Hepatocyte (in vitro differentiated cells): ENCODE measurements at regions not wholly inside any gene's neighbourhood (a gene's known extent, or its start where the extent isn't known, plus 50 kb on each side); places are given as distances from the start of the nearest gene placed in this dataset.

ENCODE experiments used
- DNase-seq: peaks from one replicate; pipeline ENCODE4 v3.0.0-alpha.2; 2016; ENCODE audit warnings: low spot score
- H2AFZ ChIP-seq: fragments of 200-600 bp; sonication (generic); 2 replicates; pipeline ENCODE4 v1.6.0; 2016; ENCODE audit warnings: antibody characterized with exemption, mild to moderate bottlenecking
- H3K27ac ChIP-seq: fragments of 200-600 bp; sonication (generic); 2 replicates; pipeline ENCODE4 v1.5.1; 2016; ENCODE audit warnings: mild to moderate bottlenecking
- H3K27me3 ChIP-seq: fragments of 200-600 bp; sonication (generic); 2 replicates; pipeline ENCODE4 v1.6.1; 2016
- H3K36me3 ChIP-seq: fragments of 200-600 bp; sonication (generic); replicated peaks from 2 replicates; pipeline ENCODE4 v1.5.1; 2016; ENCODE audit warnings: low read depth; ENCODE audit not compliant: insufficient read depth
- H3K4me1 ChIP-seq: fragments of 200-600 bp; sonication (generic); 2 replicates; pipeline ENCODE4 v1.5.1; 2016; ENCODE audit warnings: mild to moderate bottlenecking, moderate library complexity; ENCODE audit not compliant: insufficient read depth
- H3K4me2 ChIP-seq: fragments of 200-600 bp; sonication (generic); 2 replicates; pipeline ENCODE4 v1.6.0; 2016
- H3K4me3 ChIP-seq: fragments of 200-600 bp; sonication (generic); 2 replicates; pipeline ENCODE4 v1.5.1; 2016; ENCODE audit warnings: mild to moderate bottlenecking
- H3K79me2 ChIP-seq: fragments of 200-600 bp; sonication (generic); 2 replicates; pipeline ENCODE4 v1.6.0; 2017; ENCODE audit warnings: mild to moderate bottlenecking
- H3K9me2 ChIP-seq: fragments of 200-600 bp; sonication (generic); replicated peaks from 2 replicates; pipeline ENCODE4 v1.6.0; 2017; ENCODE audit warnings: mild to moderate bottlenecking; ENCODE audit not compliant: insufficient read depth
- H3K9me3 ChIP-seq: fragments of 200-600 bp; sonication (generic); 2 replicates; pipeline ENCODE4 v1.5.1; 2016; ENCODE audit warnings: low read depth, mild to moderate bottlenecking
- H4K20me1 ChIP-seq: fragments of 200-600 bp; sonication (generic); 2 replicates; pipeline ENCODE4 v1.6.0; 2016; ENCODE audit warnings: mild to moderate bottlenecking; ENCODE audit not compliant: insufficient read depth, poor library complexity, severe bottlenecking
- EZH2 ChIP-seq: fragments of 200-600 bp; sonication (generic); IDR thresholded peaks from 2 replicates; pipeline ENCODE4 v1.6.1; 2016; ENCODE audit warnings: antibody characterized with exemption, mild to moderate bottlenecking, borderline replicate concordance
- EZH2phosphoT487 ChIP-seq: fragments of 200-600 bp; sonication (generic); IDR thresholded peaks from one replicate; pipeline ENCODE4 v1.6.1; 2018; ENCODE audit warnings: antibody characterized with exemption, mild to moderate bottlenecking, low read depth, moderate library complexity; ENCODE audit not compliant: unreplicated experiment, severe bottlenecking
- WGBS: methylation state at CpG from one replicate; pipeline ENCODE4 v1.1.6; 2016; ENCODE audit warnings: low lambda C conversion rate; ENCODE audit errors: missing lambda C conversion rate; 5-methylcytosine and 5-hydroxymethylcytosine counted together
- TF ChIP-seq, protein P1 (sequence below): fragments of 200-600 bp; sonication (generic); IDR thresholded peaks from 2 replicates; pipeline ENCODE4 v1.5.1; 2016; ENCODE audit warnings: antibody characterized with exemption, mild to moderate bottlenecking; ENCODE audit not compliant: poor library complexity

GRCh38 chr1:38746402-38746935 is 113.1 kb downstream of the RRAGC start:
- H4K20me1 ChIP-seq, result no peaks in the 10 kb centered on the region
- 76% methylated on average over 6 of the region's 6 CpGs for WGBS
- H3K27me3 ChIP-seq, result no peaks in the 10 kb centered on the region
- no peak overlapping the region for H2AFZ ChIP-seq
- no peaks in the 10 kb centered on the region for H3K9me2 ChIP-seq
- H3K79me2 ChIP-seq, result no peaks in the 10 kb centered on the region
- H3K9me3 ChIP-seq, result no peaks in the 10 kb centered on the region
- TF ChIP-seq EZH2 (no peak), EZH2phosphoT487 (no peak)
- TF ChIP-seq, protein P1, sequence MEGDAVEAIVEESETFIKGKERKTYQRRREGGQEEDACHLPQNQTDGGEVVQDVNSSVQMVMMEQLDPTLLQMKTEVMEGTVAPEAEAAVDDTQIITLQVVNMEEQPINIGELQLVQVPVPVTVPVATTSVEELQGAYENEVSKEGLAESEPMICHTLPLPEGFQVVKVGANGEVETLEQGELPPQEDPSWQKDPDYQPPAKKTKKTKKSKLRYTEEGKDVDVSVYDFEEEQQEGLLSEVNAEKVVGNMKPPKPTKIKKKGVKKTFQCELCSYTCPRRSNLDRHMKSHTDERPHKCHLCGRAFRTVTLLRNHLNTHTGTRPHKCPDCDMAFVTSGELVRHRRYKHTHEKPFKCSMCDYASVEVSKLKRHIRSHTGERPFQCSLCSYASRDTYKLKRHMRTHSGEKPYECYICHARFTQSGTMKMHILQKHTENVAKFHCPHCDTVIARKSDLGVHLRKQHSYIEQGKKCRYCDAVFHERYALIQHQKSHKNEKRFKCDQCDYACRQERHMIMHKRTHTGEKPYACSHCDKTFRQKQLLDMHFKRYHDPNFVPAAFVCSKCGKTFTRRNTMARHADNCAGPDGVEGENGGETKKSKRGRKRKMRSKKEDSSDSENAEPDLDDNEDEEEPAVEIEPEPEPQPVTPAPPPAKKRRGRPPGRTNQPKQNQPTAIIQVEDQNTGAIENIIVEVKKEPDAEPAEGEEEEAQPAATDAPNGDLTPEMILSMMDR, result no peak
- no peak overlapping the region for H3K4me2 ChIP-seq
- no peaks in the 10 kb centered on the region for H3K4me1 ChIP-seq
- DNase-seq, result no peak
- H3K36me3 ChIP-seq, result no peaks in the 10 kb centered on the region
- H3K27ac ChIP-seq, result no peak overlapping the region
- no peak overlapping the region for H3K4me3 ChIP-seq

- Histone ChIP-seq H3K27ac (no peak overlapping the region), H3K36me3 (no peaks in the 10 kb centered on the region), H3K4me3 (no peak overlapping the region), H2AFZ (no peak overlapping the region), H3K9me3 (no peaks in the 10 kb centered on the region), H3K27me3 (no peaks in the 10 kb centered on the region), H4K20me1 (no peaks in the 10 kb centered on the region), H3K4me2 (no peak overlapping the region), H3K4me1 (no peaks in the 10 kb centered on the region), H3K9me2 (no peaks in the 10 kb centered on the region), H3K79me2 (no peaks in the 10 kb centered on the region)
- WGBS, result 69% methylated on average over 9 of the region's 9 CpGs
- no peak for DNase-seq
- TF ChIP-seq EZH2phosphoT487 (no peak), EZH2 (no peak)
- TF ChIP-seq, protein P1, result no peak
These were observed 113.8 kb downstream of the RRAGC start for GRCh38 chr1:38745476-38746401.

DNA sequence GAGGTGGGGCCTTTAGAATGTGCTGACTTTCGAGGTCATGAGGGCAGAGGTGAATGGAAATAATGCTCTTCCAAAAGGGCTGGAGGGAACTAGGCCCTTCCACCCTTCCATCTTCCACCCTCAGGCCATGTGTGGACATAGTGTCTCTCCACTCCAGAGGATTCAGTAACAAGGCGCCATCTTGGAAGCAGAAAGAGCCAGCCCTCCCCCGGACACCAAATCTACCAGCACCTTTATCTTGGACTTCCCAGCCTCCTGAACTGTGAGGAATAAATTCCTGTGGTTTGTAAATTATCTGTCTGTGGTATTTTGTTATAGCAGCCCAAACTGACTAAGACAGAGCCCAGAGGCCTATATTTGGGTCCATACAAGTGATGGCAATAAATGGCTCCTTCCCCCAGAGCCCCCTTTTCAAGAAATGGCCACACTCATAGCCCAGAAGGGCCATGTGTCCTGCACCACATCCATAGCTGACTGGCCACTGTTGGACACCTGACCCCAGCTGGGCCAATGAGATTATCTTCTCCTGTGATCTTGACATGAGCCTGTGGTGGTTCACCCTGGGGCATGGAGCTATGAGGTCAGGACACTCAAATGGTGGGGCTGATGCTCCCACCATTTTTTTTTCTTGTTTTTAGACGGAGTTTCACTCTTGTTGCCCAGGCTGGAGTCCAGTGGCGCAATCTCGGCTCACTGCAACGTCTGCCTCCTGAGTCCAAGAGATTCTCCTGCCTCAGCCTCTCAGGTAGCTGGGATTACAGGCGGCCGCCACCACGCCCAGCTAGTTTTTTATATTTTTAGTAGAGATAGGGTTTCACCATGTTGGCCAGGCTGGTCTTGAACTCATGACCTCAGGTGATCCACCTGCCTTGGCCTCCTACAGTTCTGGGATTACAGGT is 114.9 kb downstream of the RRAGC start:
- H3K9me3 ChIP-seq, result no peaks in the 10 kb centered on the region
- WGBS, result 85% methylated on average over 10 of the region's 10 CpGs

More for the DNA sequence above, 114.9 kb downstream of the RRAGC start:
- H3K4me2 ChIP-seq, result no peak overlapping the region
- TF ChIP-seq EZH2phosphoT487 (no peak), EZH2 (no peak)
- TF ChIP-seq, protein P1, result no peak
- H3K79me2 ChIP-seq, result no peaks in the 10 kb centered on the region
- no peak overlapping the region for H3K4me3 ChIP-seq
- no peaks in the 10 kb centered on the region for H3K27me3 ChIP-seq
- no peaks in the 10 kb centered on the region for H4K20me1 ChIP-seq
- no peaks in the 10 kb centered on the region for H3K36me3 ChIP-seq
- H3K4me1 ChIP-seq, result no peaks in the 10 kb centered on the region
- no peak overlapping the region for H2AFZ ChIP-seq
- no peak for DNase-seq
- no peak overlapping the region for H3K27ac ChIP-seq
- no peaks in the 10 kb centered on the region for H3K9me2 ChIP-seq
